ENCODE measurements at regions not wholly inside any gene's neighbourhood (a gene's known extent, or its start where the extent isn't known, plus 50 kb on each side); places are given as distances from the start of the nearest gene placed in this dataset.

- in situ Hi-C loops (cut with MboI; ENCODE audit: low sequenced_read_pairs): no loop called here
These were observed 331.7 kb downstream of the HNRNPD start for GRCh38 chr4:82042042-82042441.

- in situ Hi-C loops (cut with MboI; ENCODE audit: low sequenced_read_pairs): no loop called here
These were observed 334.9 kb downstream of the HNRNPD start for GRCh38 chr4:82038936-82039335.

GRCh38 chr4:82036181-82036580 lies 337.6 kb downstream of the HNRNPD start:
- in situ Hi-C loops (cut with MboI; ENCODE audit: low sequenced_read_pairs): no loop called here

DNA sequence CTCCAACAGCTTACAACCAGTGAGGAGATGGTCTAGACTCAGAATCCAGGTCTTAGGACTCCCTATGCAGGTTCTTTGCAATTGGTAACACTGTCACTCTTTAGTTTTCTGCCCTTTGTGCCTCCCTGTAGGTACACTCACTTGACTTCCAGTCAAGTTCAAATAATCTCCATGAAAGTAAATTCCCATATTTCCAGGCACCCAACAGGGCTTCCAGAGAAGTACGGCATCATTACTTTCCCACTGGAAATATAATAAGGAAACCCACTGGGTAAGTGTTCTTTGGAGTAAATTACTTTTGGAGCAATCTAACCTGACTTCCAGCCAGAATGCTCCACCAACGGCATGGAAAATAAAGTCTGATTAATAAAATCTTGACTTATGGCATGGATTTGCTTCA lies 338.9 kb downstream of the HNRNPD start:
- in situ Hi-C loops (cut with MboI; ENCODE audit: low sequenced_read_pairs): no loop called here

DNA sequence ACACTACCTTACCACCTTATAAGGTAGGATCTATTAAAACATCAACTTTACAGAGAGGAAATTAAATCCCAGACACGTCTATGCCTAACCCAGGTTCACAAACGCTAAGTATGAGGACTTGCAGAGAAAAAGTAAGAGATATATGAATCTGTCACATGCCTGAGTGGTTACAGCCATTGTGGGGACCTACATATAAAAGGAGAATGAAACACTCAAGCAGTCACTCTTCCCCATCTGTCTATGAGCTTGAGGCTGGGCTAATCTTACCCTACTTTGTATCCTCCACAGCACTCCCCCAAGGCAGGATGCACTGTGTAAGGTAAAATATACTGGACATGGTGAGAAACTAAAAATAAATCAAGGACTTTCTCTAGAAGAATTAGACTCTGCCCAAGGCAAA lies 339.9 kb downstream of the HNRNPD start:
- in situ Hi-C loops (cut with MboI; ENCODE audit: low sequenced_read_pairs): no loop called here

GRCh38 chr4:82031376-82031927 lies 342.3 kb downstream of the HNRNPD start:
- in situ Hi-C loops (cut with MboI; ENCODE audit: low sequenced_read_pairs): no loop called here

DNA sequence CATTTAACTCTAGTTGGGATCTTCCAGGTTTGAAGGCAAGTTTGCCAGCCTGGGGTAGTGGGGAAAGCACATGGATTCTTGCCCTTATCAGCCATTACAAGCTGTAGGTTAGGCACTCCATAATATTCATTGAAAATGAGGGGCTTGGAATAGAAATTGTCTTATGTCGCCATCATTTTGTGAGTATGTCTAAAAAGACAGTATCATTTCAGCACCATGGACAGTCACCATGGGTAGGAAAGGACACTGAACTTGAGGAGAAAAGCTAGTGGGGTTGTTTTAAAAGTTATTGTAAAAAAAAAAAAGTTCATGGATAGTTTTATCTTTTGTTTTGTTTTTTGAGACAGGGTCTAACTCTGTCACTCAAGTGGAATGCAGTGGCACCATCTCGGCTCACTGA lies 356.1 kb downstream of the HNRNPD start:
- in situ Hi-C loops (cut with MboI; ENCODE audit: low sequenced_read_pairs): no loop called here

DNA sequence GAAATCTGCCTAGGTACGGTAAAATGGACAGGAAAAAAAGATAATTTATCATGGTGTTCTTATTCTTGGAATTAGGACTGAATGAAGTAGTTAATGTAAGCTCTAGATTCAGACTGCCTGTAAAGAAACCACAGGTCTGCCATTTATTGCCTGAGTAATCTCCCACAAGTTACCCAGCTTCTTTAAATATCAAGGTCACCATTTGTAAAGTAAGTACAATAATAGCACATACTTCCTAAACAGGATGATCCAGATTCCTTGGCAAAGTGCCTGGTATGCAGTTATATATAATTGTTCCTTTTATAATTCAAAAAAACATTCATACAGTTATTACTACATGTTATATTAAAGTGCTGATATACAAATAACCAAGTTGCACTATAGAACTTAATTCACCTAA lies 368.6 kb downstream of the HNRNPD start:
- in situ Hi-C loops (cut with MboI; ENCODE audit: low sequenced_read_pairs): no loop called here

- in situ Hi-C loops (cut with MboI; ENCODE audit: low sequenced_read_pairs): no loop called here
These were observed 376.5 kb downstream of the HNRNPD start for GRCh38 chr4:81997313-81997712.

GRCh38 chr4:81990898-81991297 lies 382.9 kb downstream of the HNRNPD start:
- in situ Hi-C loops (cut with MboI; ENCODE audit: low sequenced_read_pairs): no loop called here

DNA sequence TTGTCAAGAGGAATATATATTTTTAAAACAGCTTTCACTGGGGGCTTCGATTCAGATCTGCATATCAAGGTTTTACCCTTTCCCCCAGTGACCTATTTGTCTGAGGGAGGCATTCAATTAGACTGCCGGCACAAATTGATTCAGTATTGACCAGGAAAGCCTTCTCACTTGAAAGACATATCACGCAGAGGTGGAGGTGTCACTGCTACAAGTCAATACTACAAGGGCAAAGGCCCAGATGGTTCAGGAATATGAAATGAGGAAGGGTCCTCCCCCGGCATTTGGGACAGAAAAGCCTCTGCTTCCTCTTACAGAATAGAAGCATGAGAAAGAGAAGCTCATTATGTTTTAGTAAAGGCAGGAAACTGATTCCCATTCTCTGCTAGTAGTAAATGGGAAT lies 383.6 kb downstream of the HNRNPD start:
- in situ Hi-C loops (cut with MboI; ENCODE audit: low sequenced_read_pairs): no loop called here

DNA sequence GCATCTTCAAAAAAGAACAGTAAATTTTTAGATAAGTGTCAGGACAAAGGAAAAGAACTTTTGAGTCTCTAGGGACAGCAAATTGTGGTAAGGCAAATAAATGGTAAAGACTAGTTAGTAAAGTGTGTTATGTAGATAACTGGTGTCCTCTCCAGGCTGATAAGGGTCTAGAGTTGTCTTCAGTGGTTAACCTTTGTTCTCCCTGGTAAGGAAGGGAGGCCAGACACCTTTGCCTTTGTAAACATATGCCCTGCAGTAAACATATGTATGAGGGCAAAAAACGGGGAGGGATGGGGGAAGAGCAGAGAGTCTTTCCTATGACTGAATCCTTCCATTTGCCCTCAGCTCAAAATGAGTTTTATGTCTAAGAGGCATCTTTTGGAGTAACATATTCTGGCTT lies 384.6 kb downstream of the HNRNPD start:
- in situ Hi-C loops (cut with MboI; ENCODE audit: low sequenced_read_pairs): no loop called here

- in situ Hi-C loops (cut with MboI; ENCODE audit: low sequenced_read_pairs): no loop called here
These were observed 385.6 kb downstream of the HNRNPD start for GRCh38 chr4:81988178-81988577.

GRCh38 chr4:81984746-81985145 lies 389.0 kb downstream of the HNRNPD start:
- in situ Hi-C loops (cut with MboI; ENCODE audit: low sequenced_read_pairs): no loop called here

GRCh38 chr4:81982846-81983540 lies 390.8 kb downstream of the HNRNPD start:
- in situ Hi-C loops (cut with MboI; ENCODE audit: low sequenced_read_pairs): no loop called here

- in situ Hi-C loops (cut with MboI; ENCODE audit: low sequenced_read_pairs): no loop called here
These were observed 392.6 kb downstream of the HNRNPD start for GRCh38 chr4:81981218-81981617.

DNA sequence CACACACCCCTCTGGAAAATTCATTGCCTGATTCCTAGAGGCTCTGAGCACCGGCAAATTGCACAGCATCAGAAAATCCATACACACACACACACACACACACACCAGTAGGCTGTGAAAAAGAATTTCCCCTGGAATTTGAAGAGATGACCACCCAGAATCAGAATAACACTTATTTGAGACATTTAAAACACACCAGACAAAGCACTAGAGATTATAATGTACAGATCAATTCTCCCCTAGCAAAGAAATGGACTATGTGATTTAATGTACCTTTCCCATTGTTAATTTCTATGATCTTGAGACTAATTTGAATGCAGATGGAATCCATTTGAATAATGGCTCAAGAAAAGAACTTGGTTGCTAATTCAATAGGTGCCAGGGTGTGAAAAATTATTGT lies 399.3 kb downstream of the HNRNPD start:
- in situ Hi-C loops (cut with MboI; ENCODE audit: low sequenced_read_pairs): no loop called here

- in situ Hi-C loops (cut with MboI; ENCODE audit: low sequenced_read_pairs): no loop called here
These were observed 402.0 kb downstream of the HNRNPD start for GRCh38 chr4:81971637-81972381.

DNA sequence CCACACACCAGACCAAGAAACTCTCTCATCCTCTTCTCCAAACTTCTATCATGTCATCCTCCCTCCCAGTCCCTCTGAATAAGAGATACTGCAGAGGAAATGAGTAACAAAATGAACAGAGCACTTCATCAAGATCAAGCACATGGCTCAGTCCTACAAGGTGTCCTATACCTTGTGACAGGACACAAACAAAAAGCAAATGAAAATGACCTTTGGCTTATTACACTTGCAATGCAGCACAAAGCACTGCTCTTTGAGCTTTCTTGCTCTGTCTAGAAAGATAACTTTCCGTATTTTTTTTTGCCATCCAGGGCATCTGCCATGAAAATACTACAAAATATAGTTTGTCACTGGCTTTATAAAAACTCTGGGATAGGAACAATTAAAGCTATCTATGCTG lies 402.7 kb downstream of the HNRNPD start:
- in situ Hi-C loops (cut with MboI; ENCODE audit: low sequenced_read_pairs): no loop called here

- in situ Hi-C loops (cut with MboI; ENCODE audit: low sequenced_read_pairs): no loop called here
These were observed 403.3 kb downstream of the HNRNPD start for GRCh38 chr4:81970454-81970853.

- in situ Hi-C loops (cut with MboI; ENCODE audit: low sequenced_read_pairs): no loop called here
These were observed 407.1 kb downstream of the HNRNPD start for GRCh38 chr4:81966676-81967075.

DNA sequence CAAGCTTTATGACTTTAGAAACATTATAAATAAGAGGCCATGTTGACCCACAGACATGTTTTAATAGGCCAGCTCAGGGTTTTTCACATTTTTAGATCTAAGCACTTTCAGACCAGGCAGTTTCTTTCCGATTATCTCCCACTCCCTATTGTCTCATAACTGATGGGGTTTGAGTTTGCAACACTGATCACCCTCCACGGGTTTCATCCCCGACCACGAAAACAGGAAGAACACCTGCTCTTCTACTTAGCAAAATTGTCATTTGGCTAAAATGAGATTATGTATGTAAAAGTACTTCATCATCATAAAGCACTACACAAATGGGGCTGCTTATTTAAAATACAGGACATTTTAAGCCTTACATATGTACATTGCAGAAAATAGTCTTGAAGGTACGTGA lies 407.9 kb downstream of the HNRNPD start:
- in situ Hi-C loops (cut with MboI; ENCODE audit: low sequenced_read_pairs): no loop called here
